ENCODE measurements at regions not wholly inside any gene's neighbourhood (a gene's known extent, or its start where the extent isn't known, plus 50 kb on each side); places are given as distances from the start of the nearest gene placed in this dataset.

DNA sequence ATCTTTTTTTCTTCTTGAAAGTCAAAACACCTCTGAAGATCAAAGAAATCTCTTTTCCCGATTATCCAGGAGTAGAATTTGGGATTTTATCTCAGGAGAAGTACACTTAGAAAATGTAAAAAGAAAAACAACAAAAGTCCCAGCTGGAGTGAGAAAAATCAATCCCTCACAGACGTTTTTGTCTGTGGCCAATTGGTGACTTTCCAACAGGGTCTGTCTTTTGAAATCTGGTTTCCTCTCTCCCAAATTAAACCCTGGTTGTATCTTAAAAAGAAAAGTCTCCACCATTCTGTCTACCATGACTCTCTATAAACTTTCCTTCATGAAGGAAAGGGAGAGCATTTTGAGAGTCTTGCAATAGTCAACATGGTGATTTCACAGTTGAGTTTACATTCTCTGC, 88.1 kb downstream of the DACT1 start:
- TF ChIP-seq, protein P1, sequence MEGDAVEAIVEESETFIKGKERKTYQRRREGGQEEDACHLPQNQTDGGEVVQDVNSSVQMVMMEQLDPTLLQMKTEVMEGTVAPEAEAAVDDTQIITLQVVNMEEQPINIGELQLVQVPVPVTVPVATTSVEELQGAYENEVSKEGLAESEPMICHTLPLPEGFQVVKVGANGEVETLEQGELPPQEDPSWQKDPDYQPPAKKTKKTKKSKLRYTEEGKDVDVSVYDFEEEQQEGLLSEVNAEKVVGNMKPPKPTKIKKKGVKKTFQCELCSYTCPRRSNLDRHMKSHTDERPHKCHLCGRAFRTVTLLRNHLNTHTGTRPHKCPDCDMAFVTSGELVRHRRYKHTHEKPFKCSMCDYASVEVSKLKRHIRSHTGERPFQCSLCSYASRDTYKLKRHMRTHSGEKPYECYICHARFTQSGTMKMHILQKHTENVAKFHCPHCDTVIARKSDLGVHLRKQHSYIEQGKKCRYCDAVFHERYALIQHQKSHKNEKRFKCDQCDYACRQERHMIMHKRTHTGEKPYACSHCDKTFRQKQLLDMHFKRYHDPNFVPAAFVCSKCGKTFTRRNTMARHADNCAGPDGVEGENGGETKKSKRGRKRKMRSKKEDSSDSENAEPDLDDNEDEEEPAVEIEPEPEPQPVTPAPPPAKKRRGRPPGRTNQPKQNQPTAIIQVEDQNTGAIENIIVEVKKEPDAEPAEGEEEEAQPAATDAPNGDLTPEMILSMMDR (IDR thresholded peaks at IDR 0.05; ENCODE audit: borderline replicate concordance, insufficient read depth, low read depth, low read length) = no peak
- H3K4me3 ChIP-seq (ENCODE audit: low read depth, low read length) = no peak overlapping the region

DNA sequence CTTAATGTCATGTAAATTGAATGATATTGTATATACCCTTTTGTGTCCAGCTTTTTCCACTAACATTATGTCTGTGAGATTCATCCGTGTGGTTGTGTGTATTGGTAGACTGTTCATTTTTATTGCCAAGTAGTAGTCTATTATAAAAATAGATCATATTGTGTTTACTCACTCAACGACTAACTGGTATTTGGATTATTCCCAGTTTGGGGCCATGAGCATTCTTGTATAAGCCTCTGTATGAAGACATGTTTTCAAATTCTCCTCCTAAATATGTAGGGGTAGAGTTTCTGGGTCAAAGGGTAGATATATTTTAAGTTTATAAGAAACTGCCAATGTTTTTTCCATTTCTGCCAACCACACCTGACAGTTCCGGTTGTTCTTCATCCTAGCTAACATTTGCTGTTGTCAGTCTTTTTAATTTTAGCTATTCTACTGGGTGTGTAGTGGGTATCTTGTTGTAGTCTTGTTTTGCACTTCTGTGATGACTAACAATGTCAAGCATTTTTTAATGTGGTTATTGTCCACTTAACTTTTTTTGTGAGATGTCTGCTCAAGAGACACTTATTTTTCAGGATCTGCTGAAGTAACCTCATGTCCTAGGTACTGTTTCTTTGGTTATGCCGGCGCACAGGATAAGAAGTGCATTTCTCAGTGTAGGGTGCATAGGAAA, 93.2 kb downstream of the DACT1 start:
- TF ChIP-seq, protein P1 (IDR thresholded peaks at IDR 0.05; ENCODE audit: borderline replicate concordance, insufficient read depth, low read depth, low read length) = no peak
- no peak overlapping the region for H3K4me3 ChIP-seq (ENCODE audit: low read depth, low read length)

DNA sequence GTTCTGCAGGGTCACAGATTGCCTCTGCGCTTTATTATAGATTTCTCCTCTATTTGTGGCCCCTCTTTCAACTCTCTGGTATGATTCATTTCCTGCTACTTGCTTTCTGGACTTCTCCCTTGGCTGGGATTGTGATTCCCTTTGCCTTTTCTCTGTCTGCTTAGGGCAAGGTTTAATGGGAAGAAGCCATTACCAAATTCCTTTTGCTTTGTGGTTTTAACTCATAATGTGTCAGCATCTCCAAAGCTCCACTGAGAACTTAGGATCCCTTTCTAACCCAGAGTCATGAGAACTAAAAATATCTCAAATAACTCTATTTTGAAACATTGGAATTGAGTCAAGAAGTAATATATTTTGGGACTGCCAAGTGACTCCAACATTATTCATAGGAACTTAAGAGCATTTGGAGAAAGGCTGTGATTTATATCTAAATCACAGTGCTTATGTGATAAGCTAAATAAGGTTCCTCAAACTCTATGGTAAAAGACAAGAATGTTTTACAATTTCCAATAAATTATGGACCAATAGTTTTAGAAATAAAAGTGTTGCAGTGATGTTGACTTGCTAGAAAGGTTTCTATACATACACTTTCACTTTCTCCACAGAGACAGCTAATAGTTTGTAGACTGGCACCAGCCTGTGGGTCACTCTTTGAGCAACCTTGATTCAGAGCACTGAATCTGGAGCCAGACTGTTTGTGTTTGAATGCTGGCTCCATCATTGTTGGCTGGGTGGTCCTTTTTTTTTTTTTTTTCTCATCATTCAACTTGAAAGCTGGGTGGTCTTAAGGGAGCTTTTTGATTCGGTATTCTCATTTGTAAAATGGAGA, 93.9 kb downstream of the DACT1 start:
- TF ChIP-seq, protein P1 (IDR thresholded peaks at IDR 0.05; ENCODE audit: borderline replicate concordance, insufficient read depth, low read depth, low read length) = no peak
- H3K4me3 ChIP-seq (ENCODE audit: low read depth, low read length) = no peak overlapping the region

- no peak overlapping the region for H3K4me3 ChIP-seq (ENCODE audit: low read depth, low read length)
- TF ChIP-seq, protein P1 (IDR thresholded peaks at IDR 0.05; ENCODE audit: borderline replicate concordance, insufficient read depth, low read depth, low read length) = no peak
Observed at GRCh38 chr14:58732387-58732786, 94.6 kb downstream of the DACT1 start.

GRCh38 chr14:58733451-58734208, 95.9 kb downstream of the DACT1 start:
- no peak overlapping the region for H3K4me3 ChIP-seq (ENCODE audit: low read depth, low read length)
- TF ChIP-seq, protein P1 (IDR thresholded peaks at IDR 0.05; ENCODE audit: borderline replicate concordance, insufficient read depth, low read depth, low read length) = no peak

DNA sequence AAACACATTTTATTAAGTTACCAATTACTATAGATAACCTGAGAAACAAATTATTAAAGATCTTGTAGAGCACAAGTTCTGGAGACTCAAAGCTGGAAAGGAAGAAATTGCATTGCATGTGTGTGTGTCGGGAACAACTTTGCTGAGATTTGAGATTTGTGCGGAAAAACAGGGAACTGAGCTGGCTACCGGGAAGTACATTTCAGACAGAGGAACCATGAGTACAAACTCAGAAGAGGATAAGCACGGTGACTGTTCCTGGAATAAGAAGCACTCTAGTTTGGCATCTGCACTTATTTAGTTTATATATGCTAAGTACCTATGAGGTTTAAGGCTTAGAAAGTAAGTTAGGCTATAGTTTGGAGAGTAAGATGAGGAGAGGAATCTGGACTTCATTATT, 97.8 kb downstream of the DACT1 start:
- TF ChIP-seq, protein P1 (IDR thresholded peaks at IDR 0.05; ENCODE audit: borderline replicate concordance, insufficient read depth, low read depth, low read length) = no peak
- no peak overlapping the region for H3K4me3 ChIP-seq (ENCODE audit: low read depth, low read length)

Measured in GM12875 (cell line).